ENCODE measurements at regions not wholly inside any gene's neighbourhood (a gene's known extent, or its start where the extent isn't known, plus 50 kb on each side); places are given as distances from the start of the nearest gene placed in this dataset.
"Not testable (repeated sequence)": the region's sequence is repeated elsewhere in the genome, so short reads cannot be mapped to it uniquely, and the experiment has no call there.

DNA sequence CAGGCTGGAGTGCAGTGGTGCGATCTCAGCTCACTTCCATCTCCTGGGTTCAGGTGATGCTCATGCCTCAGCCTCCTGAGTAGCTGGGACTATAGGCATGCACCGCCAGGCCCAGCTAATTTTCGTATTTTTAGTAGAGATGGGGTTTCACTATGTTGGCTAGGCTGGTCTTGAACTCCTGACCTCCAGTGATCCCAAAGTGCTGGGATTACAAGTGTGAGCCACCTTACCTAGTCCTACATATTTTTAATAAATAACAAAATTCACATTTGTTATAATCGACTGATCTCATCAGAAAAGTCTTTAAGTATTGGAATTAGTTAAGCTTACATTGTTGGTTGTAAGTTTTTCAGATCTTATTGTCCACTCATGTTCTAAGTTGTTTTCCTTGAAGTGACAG lies 83.4 kb upstream of the TPTE start:
- H3K27ac Mint-ChIP-seq, result peak overlapping the region in 1 of 6 donors; percentile 8
- not testable (repeated sequence) for H3K4me1 Mint-ChIP-seq; H3K36me3 Mint-ChIP-seq; DNase-seq; H3K9me3 Mint-ChIP-seq; H3K4me3 Mint-ChIP-seq; H3K27me3 Mint-ChIP-seq; ATAC-seq (ENCODE audit: low read depth in 2 of 2)

DNA sequence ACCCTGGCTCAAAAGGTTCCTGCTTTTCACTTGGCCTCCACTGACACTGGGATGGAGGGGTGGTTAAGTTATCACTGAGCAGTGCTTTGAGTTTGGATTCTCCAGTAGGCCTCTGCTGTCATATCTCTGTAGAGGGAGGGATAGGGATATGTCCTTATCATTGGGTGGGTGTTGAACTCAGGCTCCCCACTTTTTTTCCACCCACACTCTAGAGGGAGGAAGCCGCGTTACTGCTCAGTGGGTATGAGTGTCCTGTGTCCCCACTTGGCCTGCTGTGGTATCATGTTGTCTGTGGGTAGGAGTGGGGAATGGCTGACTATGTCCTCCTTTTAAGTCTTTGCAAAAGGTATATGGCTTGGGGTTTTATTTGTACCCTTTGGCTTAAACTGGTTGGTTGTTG lies 80.7 kb upstream of the TPTE start:
- H3K27me3 Mint-ChIP-seq, DNase-seq, H3K36me3 Mint-ChIP-seq, H3K4me3 Mint-ChIP-seq, H3K4me1 Mint-ChIP-seq, H3K27ac Mint-ChIP-seq: not testable (repeated sequence)
- peak; percentile 17 to 20 for ATAC-seq (ENCODE audit: low read depth in 2 of 2)
- H3K9me3 Mint-ChIP-seq, result peaks cover 0 to 17% (median 4%) of the 10 kb centered on the region in 7 donors

DNA sequence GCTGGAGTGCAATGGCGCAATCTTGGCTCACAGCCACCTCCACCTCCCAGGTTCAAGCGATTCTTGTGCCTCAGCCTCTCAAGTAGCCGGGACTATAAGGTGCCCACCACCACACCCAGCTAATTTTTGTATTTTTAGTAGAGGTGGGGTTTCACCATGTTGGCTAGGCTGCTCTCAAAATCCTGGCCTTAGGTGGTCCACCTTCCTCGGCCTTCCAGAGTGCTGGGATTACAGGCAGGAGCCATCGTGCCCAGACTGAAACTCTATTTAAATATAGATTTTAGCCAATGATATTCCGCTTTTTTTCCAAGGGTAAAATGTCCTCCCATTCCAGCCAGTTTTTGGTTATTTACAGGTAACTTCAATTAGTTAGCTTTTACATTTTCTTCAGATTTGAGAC lies 79.4 kb upstream of the TPTE start:
- H3K4me1 Mint-ChIP-seq; DNase-seq; H3K36me3 Mint-ChIP-seq; H3K27ac Mint-ChIP-seq; ATAC-seq (ENCODE audit: low read depth in 2 of 2); H3K27me3 Mint-ChIP-seq; H3K4me3 Mint-ChIP-seq: not testable (repeated sequence)
- peaks cover 0 to 23% (median 6%) of the 10 kb centered on the region in 7 donors for H3K9me3 Mint-ChIP-seq

DNA sequence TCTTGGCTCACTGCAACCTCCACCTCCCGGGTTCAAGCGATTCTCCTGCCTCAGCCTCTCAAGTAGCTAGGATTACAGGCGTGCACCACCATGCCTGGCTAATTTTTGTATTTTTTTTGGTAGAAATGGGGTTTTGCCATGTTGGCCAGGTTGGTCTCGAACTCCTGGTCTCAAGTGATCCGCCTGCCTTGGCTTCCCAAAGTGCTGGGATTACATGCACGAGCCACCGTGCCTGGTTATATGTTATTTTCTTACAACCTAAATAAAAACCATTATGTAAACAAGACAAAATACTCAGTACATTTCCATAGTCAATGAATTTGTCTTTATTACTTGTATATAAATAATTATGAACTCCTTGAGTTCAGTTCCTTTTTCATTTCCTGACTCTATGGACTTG lies 75.7 kb upstream of the TPTE start:
- not testable (repeated sequence) for H3K27me3 Mint-ChIP-seq; DNase-seq; H3K4me1 Mint-ChIP-seq; H3K36me3 Mint-ChIP-seq; H3K4me3 Mint-ChIP-seq; H3K27ac Mint-ChIP-seq; ATAC-seq (ENCODE audit: low read depth in 2 of 2)
- H3K9me3 Mint-ChIP-seq, result peaks cover 0 to 23% (median 5%) of the 10 kb centered on the region in 7 donors

DNA sequence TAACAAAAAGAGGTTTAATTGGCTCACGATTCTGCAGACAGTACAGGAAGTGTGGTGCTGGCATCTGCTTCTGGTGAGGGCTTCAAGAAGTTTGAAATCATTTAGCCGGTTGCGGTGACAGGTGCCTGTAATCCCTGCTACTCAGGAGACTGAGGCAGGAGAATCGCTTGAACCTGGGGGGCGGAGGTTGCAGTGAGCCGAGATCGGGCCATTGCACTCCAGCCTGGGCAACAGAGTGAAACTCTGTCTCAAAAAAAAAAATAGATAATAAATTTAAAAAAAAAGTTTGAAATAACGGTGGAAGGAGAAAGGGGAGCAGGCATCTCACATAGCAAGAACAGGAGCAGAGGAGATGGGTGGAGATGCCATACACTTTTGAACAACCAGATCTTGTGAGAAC lies 71.9 kb upstream of the TPTE start:
- not testable (repeated sequence) for H3K4me3 Mint-ChIP-seq; H3K27me3 Mint-ChIP-seq; H3K27ac Mint-ChIP-seq; ATAC-seq (ENCODE audit: low read depth in 2 of 2); DNase-seq; H3K4me1 Mint-ChIP-seq; H3K36me3 Mint-ChIP-seq
- peaks cover 5 to 31% (median 11%) of the 10 kb centered on the region in 7 donors for H3K9me3 Mint-ChIP-seq

DNA sequence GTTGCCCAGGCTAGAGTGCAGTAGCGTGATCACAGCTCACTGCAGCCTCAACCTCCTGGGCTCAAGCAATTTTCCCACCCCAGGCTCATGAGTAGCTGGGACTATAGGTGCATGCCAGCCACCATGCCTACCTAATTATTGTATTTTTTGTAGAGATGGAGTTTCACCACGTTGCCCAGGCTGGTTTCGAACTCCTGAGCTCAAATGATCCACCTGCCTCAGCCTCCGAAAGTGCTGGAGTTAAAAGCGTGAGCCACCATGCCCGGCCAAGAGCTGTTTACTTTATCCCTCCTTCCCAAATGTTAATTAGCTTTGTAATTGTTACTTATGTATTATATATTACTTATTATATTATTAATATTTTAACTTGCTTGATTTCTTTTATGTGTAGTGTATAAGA lies 70.1 kb upstream of the TPTE start:
- peaks cover 5 to 13% (median 9%) of the 10 kb centered on the region in 7 donors for H3K9me3 Mint-ChIP-seq
- H3K4me1 Mint-ChIP-seq; H3K36me3 Mint-ChIP-seq; DNase-seq; ATAC-seq (ENCODE audit: low read depth in 2 of 2); H3K27me3 Mint-ChIP-seq; H3K27ac Mint-ChIP-seq; H3K4me3 Mint-ChIP-seq: not testable (repeated sequence)

DNA sequence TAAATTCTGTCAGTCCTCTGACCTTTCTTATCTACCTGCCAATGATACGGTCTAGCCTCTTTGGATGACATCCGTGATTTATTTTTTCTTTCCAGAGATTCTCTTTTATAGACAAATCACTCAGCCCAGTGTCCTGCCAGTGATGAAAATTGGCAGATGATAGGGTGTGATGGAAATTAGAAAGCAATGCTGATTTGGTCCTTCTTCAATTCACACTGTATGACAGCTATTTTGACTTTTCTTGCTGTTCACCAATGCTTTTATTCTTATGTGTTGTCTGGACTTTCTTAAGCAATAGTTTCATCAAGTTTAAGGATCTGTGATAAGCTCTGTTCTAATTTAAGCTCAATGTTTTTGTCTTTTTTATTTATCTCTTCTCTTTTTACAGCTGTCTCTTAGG lies 63.6 kb upstream of the TPTE start:
- not testable (repeated sequence) for H3K36me3 Mint-ChIP-seq; H3K27ac Mint-ChIP-seq; ATAC-seq (ENCODE audit: low read depth in 2 of 2); H3K4me3 Mint-ChIP-seq; H3K9me3 Mint-ChIP-seq; DNase-seq; H3K4me1 Mint-ChIP-seq; H3K27me3 Mint-ChIP-seq

DNA sequence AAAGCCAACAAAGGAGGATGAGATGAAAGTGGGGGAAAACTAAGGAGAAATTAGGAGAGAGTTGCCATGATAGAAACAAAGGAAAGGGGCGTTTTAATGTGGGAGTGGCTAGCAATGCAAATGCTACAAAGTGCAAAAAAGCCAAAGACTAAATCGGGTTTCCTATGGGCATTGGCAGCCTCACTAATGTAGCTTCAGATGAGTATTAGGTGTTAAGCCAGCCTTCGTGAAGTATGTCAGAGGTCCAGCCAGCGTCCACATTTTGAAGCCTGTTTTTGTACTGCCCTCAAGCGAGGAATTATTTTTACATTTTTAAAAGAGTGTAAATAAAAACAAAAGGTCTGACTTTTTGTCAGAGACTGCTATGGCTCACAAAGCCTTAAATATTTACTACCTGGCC lies 60.4 kb upstream of the TPTE start:
- not testable (repeated sequence) for H3K36me3 Mint-ChIP-seq; H3K27me3 Mint-ChIP-seq; H3K9me3 Mint-ChIP-seq; ATAC-seq (ENCODE audit: low read depth in 2 of 2); H3K4me1 Mint-ChIP-seq; H3K27ac Mint-ChIP-seq; H3K4me3 Mint-ChIP-seq; DNase-seq

DNA sequence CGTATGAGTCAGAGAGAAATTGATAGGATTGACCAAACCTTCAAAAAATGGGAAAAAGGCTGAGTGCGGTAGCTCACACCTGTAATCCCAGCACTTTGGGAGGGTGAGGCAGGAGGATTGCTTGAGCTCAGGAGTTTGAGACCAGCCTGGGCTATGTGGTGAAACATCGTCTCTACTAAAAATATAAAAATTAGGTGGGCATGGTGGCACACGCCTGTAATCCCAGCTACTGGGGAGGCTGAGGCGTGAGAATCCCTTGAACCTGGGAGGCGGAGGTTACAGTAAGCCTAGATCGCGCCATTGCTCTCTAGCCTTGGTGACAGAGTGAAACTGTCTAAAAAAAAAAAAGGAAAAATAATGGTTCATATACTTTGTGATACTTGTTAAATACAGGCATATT lies 59.9 kb upstream of the TPTE start:
- H3K36me3 Mint-ChIP-seq; H3K27me3 Mint-ChIP-seq; H3K9me3 Mint-ChIP-seq; H3K27ac Mint-ChIP-seq; H3K4me3 Mint-ChIP-seq; DNase-seq; H3K4me1 Mint-ChIP-seq; ATAC-seq (ENCODE audit: low read depth in 2 of 2): not testable (repeated sequence)

DNA sequence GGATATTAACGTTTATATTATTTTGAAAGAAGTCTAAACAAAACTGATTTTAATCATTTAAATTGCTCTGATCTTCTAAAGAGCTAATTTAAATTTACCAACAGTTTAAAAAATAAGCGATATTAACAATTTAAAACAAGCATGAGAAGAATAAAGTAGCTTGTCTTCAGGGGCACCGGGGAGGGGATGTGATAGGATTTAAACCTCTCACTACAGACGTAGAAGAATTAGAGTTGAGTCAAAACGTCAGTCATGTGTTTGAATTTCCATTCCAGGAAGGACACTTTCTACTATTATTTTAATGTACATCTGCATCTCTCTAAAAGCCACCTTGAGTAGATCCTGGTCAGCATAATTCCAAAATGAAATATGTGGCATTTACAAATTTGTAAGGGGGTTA lies 58.2 kb upstream of the TPTE start:
- Mint-ChIP-seq H3K27ac (no peak overlapping the region), H3K4me1 (no peaks in the 10 kb centered on the region), H3K36me3 (no peaks in the 10 kb centered on the region), H3K27me3 (no peaks in the 10 kb centered on the region), H3K4me3 (no peak overlapping the region), H3K9me3 (no peaks in the 10 kb centered on the region)
- DNase-seq (no peak), ATAC-seq (ENCODE audit: low read depth in 2 of 2) (no peak)

DNA sequence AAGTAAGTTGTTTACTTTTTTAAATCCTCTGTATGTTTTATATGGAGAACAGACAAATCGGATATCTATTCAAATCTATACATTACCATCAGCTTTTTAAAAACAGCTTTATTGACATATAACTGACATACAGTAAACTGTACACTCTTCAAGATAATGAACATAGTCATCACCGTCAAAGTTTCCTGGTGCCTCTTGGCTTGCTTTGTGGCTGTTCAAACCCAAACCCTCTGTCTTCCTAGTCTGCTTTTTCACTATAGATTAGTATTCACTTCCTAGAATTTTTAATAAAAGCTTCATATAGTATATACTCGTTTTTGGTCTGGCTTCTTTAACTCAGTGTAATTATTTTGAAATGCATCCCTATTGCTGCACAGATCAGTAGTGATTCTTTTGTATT lies 56.4 kb upstream of the TPTE start:
- DNase-seq, result no peak
- no peaks in the 10 kb centered on the region for H3K27me3 Mint-ChIP-seq
- no peak overlapping the region for H3K4me3 Mint-ChIP-seq
- H3K9me3 Mint-ChIP-seq, result no peaks in the 10 kb centered on the region
- H3K36me3 Mint-ChIP-seq, result no peaks in the 10 kb centered on the region
- no peaks in the 10 kb centered on the region for H3K4me1 Mint-ChIP-seq
- no peak overlapping the region for H3K27ac Mint-ChIP-seq
- ATAC-seq (ENCODE audit: low read depth in 2 of 2), result no peak

DNA sequence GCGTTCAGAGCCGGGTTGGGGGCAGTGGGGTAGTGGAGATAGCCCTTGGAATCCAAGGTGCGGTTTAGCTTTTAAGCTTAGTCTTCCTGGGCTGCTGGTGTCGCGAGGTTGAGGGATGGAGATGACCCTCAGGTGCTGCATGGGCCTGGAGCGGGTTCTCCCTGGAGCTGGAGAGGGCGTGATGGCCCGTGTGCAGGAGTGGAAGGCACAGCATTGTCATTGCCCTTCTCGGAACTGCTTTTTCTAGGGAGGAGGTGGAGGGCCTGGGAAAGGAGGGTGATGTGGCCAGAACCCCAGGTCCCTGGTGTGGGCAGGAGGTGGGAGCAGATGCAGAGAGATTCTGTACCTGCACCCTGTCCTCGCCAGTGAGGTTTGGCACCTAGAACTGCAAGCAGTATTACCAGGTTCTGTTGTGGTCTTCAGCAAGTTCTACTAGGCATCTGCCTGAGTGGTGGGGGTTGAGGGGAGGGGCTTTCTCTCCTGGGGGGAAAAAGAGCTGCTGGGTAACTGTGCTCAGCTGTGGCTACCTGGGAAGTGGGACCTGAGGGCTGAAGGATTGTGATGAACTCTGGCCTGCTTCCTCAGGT lies 55.8 kb upstream of the TPTE start:
- not testable (repeated sequence) for H3K27ac Mint-ChIP-seq, H3K4me1 Mint-ChIP-seq, DNase-seq, H3K9me3 Mint-ChIP-seq, H3K27me3 Mint-ChIP-seq, H3K4me3 Mint-ChIP-seq, H3K36me3 Mint-ChIP-seq
- ATAC-seq (ENCODE audit: low read depth in 2 of 2), result peak in 1 of 2 donors; percentile 15

DNA sequence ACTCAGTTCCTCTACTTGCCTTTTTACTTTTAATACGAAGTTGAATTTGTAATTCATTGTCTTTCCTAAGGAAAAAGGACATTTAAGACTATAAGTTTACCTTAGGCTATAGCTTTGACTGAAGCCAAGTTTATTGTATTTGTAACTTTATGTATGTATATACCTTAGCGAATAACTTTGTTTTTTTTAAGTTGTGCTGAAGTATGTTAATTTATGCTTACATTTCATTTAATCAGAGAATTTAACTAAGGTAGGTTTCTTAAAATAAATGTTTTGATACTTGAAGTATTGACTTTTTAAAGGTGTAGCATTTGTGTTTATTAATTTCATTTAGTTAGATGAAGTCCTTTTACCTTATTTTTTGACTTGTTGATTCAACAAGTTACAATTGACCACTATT lies 55.2 kb upstream of the TPTE start:
- Mint-ChIP-seq H3K27ac (no peak overlapping the region), H3K4me1 (no peaks in the 10 kb centered on the region), H3K4me3 (no peak overlapping the region), H3K9me3 (no peaks in the 10 kb centered on the region), H3K36me3 (no peaks in the 10 kb centered on the region), H3K27me3 (no peaks in the 10 kb centered on the region)
- ATAC-seq (ENCODE audit: low read depth in 2 of 2) (no peak), DNase-seq (no peak)

Data from naive B cell (primary cell).